ENCODE measurements at regions not wholly inside any gene's neighbourhood (a gene's known extent, or its start where the extent isn't known, plus 50 kb on each side); places are given as distances from the start of the nearest gene placed in this dataset.

DNA sequence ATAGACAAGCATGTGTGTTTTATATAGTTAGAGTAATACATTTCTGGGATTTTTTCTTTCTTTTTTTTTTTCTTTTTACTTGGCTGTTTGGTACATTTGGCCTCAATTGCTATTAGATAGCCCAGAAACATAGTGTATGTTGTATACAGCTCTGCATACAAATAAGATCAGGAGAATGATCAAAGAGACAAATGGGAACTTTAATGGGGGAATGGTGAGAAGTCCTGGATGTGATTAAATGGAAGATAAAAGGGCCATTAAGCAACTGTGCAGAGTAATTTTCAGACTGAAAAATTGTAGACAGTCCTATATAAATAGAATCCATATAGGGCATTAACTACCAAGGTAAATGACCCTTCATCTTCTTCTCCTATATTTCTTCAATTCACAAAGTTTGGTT is 575.6 kb downstream of the EBF1 start:
- TF ChIP-seq, protein P1, sequence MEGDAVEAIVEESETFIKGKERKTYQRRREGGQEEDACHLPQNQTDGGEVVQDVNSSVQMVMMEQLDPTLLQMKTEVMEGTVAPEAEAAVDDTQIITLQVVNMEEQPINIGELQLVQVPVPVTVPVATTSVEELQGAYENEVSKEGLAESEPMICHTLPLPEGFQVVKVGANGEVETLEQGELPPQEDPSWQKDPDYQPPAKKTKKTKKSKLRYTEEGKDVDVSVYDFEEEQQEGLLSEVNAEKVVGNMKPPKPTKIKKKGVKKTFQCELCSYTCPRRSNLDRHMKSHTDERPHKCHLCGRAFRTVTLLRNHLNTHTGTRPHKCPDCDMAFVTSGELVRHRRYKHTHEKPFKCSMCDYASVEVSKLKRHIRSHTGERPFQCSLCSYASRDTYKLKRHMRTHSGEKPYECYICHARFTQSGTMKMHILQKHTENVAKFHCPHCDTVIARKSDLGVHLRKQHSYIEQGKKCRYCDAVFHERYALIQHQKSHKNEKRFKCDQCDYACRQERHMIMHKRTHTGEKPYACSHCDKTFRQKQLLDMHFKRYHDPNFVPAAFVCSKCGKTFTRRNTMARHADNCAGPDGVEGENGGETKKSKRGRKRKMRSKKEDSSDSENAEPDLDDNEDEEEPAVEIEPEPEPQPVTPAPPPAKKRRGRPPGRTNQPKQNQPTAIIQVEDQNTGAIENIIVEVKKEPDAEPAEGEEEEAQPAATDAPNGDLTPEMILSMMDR (IDR thresholded peaks at IDR 0.05), result no peak
- no peak for TF ChIP-seq JUN (CRISPR knock-in tag; IDR thresholded peaks at IDR 0.05)

Data from WTC11 (cell line).